SKM-1 (cell line): ENCODE measurements at regions not wholly inside any gene's neighbourhood (a gene's known extent, or its start where the extent isn't known, plus 50 kb on each side); places are given as distances from the start of the nearest gene placed in this dataset.

Experiments
- DNase-seq: peaks from one replicate; lab custom pipeline; 2025; ENCODE audit not compliant: unreplicated experiment; lab: John Stamatoyannopoulos, UW

DNA sequence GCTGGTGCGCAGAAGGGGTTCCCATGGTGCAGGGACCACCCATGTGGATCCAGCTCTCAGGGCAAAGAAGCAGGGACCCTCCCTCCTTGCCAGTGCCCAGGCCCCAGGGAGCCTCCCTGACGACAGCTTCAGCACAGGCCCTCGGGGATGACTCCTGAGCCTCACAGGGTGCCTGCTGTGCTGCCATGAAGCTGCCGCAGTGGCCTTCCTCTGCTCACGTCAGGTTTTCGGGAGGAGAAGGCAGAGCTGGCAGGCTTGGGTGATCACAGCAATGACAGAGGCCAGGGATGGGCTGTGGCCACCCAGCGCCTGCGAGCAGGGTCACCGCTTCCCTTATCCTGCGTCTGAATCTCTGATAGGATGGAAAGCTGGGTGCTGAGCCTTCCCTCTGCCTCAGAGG, 276.2 kb downstream of the BRD1 start:
- no peak for DNase-seq

DNA sequence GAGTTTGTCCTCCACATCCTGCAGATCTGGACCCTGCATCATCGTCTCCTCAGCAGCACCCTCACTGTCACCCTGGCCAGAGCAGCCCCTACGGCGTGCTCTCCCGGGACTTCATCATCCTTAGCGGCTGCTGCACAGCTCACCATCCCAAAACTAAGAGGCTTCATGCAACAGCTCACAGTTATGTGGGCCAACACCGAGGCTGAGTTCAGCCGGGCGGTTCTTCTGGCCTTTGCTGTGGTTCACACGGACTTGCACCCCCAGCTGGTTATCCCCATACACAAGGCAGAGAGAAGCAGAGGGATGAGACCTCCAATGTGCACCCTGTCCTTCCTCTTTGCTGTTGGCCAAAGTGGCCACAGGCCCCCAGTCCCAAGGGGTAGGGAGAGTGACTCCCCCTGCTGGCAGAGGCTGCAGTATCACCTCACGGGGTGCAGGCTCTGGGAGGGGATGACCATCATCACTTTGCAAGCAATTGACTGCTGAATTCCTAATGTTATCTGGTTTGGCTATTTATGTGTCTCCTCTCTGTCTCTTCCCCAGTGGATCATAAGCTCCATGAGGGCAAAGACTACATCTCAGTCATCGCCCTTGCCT, 276.8 kb downstream of the BRD1 start:
- DNase-seq = no peak

DNA sequence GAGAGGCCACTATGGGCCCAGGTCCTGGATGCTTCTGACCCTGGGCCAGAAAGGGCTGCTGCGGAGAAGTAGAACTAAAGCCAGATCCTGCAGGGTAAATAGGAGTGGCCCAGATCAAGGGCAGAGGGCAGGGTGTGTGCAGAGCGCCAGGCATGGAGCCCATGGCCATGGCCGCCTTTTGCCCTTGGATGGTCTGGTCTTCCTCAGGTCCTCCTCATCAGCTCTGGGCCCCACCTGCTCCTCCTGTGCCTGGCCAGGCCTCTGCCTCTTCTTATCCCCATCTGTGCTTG, 277.6 kb downstream of the BRD1 start:
- no peak for DNase-seq

DNA sequence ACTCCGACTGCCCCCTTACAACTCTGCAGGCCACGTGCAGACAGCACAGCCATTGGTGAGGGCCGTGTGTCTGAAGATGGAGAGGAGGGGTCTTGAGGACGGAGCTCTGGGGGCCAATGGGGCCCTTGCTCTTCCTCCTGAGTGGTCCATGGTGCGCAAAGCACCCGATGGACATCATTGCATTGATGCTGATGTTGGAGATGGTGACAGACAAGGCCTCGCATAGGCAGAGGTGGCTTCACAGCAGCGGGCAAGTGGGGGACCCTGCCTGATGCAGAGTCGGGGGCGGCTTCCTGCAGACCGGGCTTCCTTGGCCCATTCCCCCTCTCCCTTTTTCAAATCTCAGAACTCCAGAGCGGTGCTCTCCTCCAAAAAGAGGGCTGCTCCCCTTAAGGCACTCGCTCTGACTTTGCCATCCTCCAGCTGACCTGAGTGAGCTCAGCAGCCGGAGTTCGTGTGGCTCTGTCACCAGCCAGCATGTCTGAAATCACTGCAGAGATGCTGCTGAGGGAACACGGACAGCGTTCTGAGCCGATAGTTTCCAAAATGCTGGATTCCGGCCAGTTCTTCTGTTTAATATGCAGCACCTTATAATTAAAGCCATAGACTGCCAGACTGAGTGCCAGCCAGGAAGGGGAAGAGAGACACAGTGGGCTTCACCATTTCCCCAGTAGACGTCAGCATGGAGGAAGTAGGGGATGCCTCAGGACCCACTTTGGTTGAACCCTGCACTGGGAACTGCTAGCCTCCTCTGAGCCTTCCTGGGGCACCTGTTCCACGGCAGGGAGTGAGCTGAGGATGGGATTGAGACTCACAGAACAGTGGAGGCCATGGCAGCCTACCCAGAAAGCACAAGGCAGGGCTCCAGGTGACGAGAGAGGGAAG, 278.2 kb downstream of the BRD1 start:
- DNase-seq = no peak

DNA sequence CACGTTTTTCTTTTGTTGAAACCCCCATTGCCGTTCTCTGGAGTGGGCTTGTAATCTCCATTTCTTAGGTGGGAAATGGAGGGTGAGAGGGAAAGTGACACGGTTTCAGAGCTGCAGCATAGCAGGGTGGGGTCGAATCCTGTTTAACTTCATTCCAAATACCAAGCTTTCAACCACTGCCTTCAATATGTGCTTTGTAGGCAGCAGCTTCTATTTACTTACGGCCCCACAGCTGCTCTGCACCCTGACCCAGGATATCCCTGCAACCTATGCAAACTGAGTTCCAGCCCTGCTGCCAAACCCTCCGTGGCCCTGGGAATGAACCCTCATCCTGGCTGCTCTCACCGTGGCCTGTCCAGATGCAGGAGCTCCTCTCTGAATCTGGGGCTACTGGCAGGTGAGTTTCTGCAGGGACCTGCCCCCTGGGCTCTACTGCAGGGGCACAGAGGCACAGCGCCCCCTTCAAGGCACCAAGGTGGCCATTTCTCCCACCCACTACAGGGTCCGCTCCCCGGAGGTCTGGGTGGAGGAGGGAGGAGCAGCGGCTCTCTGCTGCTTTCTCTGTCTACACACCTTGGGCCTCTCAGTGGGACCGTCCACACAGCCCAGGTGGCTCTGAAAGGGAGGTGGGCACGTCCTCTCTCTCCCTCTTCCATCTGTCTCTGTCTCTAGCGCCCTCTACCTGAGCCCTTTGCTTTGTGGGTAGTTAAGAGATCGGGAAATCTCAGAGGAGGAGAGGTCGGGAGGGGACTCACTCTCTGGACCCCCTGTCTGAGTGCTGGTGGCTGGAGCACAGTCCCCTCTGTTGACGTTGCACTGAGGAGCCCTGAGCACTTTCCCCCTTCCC, 279.1 kb downstream of the BRD1 start:
- no peak for DNase-seq

DNA sequence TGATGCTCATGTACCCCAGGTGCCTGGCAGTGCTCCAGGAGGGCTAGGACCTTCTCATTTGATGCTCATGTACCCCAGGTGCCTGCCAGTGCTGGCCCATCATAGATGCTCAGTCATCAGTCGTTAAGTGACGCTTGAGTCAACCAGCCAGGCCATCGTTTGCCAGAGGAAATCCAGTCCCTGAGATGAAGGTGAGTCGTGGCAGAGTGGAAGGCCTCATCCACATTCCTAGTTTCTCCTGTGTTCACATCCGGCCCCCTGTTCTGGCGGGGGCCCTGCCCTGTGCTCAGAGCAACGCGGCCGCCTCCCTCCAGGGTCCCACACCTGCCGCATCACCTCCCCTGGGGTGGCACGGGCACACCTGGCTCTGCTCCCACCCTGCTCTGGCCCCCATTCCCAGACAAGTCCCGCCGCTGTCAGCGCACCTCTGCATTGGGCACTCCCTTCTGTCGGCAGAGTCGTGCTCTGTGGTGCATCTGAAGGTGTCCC, 279.9 kb downstream of the BRD1 start:
- DNase-seq = no peak

DNA sequence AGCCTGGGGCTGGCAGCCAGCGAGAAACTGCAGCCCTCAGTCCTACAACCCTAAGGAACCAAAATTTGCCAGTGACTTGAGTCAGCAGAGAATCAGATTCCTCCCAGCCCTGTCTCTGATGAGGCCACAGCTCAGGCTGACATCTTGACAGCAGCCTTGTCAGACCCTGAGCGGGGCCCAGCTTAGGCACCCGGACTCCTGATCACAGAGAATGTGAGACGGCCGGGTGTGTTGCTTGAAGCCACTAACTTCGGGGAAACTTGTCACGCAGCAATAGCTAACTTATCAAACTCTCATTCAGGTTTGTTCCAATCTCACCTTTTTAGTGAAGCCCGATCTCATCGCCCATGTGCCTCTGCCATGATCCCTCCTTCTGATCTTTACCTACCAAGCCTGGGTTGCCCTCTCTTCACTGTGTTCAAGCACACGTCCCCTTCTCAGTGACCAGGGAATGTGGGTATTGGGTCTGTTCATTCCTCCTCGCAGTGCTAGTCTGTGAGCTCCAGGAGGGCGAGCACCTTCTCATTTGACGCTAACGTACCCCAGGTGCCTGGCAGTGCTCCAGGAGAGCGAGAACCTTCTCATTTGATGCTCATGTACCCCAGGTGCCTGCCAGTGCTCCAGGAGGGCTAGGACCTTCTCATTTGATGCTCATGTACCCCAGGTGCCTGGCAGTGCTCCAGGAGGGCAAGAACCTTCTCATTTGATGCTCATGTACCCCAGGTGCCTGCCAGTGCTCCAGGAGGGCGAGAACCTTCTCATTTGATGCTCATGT, 280.7 kb downstream of the BRD1 start:
- DNase-seq = no peak

DNA sequence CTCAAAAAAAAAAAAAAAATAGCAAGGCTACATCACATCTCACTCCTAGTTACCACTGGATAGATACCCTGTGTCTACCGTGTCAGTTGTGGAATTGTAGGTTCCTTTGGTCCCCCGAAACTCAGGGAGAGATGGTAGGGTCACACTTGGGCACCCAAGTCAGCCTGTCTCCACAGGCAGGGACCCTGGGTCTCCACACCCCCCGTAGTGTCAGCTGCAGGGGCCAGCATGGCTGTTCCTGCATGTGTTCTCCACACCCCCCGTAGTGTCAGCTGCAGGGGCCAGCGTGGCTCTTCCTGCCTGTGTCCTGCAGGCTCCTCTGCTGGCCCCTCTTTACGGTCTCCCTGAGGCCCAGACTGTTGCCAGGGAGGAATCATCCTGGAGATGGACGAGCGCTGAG, 282.1 kb downstream of the BRD1 start:
- no peak for DNase-seq

DNA sequence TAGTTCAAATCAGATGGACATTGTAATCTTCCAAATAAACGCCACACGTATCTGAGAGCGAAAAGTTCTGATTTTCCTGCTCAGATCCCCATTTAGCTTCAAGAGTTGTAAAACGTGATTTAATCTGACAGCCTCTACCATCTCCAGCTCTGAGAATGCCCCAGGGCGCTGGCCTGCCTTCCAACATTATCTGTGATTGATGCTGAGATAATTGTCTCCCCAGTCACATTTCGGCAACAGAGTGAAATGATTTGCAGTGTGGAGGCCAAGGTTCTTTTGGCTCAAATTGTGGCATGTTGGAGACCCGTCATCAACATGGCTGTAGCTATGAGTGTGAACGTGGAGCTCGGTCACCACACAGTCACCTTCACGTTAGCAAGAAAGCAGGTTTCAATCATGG, 283.4 kb downstream of the BRD1 start:
- DNase-seq = no peak

DNA sequence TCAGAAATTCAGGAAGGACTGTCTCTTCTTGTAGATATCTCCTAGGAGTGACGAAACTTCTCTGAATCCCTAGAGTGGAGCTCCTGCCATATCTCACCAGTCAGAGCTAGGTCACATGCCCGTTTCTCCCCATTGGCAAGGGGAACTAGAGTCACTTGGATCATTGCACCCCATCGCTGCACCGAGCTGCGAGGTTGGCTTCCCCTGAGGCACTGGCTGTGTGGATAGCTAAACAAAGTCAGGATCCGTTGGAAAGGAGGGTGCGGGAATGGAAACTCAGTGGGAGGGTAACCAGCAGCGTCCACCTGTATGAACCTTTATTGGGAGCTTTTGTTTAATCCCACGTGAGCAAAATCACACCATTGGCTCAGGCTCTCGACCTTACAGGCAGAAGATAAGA, 283.8 kb downstream of the BRD1 start:
- no peak for DNase-seq

DNA sequence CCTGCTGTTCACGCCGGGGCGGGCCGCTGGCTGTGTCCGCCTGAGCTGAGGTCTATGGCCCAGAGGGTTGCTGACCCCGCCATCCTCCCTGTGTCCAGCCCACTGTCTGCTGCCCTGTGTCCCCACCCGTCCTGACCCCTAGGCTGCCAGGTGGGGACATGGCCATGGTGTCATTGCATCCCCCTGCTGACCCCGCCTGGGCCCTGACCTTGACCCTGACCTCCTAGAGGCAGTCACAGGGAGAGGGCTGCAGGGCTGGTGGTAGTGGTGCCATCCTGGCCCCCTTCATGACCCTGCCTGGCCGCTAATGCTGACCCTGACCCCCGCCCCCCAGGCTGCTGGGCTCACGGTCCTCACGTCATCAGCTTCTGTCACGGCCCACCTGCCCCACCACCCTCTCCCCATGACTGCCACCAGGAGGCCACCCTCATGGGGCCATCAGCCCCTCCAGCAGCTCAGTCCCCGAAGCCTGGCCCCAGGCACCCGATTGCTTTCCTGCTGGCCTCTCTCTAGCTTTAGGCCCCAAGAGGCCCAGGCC, 285.9 kb downstream of the BRD1 start:
- no peak for DNase-seq

DNA sequence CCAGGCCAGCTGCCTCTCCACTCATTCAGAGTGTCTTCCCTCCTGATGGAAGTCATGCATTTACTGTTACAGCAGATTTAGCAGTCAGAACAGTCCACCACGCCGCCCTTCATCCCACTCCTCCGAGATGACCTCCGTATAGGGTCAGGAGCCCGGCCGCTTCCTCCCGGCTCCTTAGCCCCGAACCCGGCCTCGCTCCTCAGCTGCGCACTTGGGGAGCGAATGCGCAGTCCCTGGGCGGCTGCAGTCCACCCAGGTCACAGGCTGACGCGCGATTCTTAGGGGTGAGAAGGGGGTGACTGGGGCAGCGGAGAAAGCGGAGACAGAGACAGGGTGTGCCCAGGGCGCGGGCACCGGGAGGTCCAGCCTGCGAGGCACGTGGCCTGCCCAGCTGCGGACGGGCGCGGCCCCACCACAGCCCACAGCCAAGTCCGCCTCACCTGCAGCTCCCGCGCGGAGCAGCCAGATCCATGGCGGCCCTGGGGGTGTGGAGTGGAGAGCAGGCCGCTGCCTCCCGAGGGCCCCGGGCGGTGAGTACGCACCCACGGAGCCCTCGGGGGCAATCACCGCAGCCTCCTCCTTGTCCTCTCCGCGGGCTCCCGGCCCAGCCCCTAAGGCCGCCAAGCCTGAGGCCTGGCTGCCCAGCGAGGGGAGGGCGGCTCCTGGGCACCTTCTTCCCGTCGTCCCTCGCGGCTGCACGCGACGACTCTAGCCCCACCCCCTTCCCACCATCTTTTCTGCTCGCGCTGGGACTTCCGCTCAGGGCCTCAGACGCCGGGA, 286.6 kb downstream of the BRD1 start:
- no peak for DNase-seq

DNA sequence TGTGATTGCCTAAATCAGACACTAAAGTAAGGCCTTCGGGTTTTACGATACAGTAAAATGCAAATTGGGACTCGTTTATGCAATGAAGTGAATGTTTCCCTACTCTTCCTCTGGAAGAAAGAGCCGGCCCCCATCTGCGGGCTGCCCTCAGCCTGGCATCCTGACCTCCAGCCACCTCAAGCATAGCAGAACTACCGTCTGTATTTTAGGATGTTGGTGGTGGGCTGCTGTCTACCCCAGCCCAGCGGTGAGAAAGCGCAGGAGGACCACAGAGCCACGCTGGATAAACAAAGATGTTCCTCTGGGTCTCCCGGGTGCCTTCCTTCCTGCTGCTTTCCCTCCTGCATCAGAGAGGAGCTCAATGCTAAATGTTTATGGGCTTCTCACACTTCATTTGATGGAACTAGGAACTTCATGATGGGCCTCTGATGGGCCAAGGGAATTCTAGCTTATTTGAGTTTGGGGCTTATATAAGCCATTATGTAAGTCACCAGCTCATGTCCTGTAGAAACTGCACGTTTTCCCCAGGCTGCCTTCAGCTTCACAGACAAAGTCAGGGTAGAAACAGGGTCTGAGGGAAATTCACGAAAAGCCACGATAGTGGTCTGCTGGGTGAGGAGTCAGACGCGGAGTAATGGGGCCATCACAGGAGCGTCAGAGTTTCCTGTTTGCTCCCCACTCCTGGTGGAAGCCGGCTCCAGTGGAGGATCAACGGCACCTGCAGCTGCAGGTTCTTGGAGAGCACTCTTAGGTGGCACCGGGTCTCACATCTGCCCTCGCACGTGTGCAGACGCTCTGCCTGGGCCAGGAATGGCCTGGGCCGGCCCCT, 287.4 kb downstream of the BRD1 start:
- DNase-seq = no peak

DNA sequence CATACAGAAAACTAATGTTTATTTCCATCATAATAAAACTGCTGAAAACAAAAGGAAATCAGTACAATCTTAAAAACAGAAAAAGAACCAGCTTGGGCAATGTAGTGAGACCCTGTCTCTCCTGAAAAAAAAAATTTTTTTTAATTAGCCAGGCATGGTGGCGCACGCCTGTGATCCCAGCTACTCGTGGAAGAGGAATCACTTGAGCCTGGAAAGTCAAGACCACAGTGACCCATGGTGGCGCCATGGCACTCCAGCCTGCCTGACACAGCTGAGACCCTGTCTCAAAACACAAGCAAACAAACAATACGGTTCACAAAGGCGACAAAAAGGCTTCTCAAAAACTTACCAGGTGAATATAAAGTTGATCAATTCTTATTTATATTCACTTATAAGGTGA, 289.7 kb downstream of the BRD1 start:
- no peak for DNase-seq

DNA sequence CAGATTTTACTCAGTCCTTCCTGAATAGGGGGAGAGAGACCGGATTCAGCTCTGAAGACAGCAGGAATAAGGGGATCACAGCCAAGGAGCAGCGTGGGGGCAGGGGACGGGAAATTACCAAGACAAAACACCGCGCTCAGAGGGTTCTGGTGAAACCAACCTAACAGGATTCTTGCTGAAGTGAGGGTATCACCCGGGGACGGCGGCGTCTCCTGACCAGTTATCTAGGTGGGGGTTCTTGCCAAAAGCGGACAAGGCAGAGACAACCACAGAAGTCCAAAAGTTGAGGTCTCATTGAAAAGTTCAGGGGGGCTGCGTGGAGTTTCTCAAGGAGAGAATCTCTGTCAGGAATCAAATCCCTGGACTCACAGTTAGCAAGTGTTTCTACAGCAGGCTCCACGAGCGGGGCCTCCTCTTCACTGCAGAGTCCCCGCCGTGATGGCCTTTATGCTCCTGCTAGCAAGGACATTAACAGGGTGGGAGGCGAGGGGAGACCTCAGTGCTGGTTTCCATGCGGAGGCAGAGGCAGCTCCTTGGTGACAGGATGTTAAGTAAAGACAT, 291.0 kb downstream of the BRD1 start:
- DNase-seq = no peak

DNA sequence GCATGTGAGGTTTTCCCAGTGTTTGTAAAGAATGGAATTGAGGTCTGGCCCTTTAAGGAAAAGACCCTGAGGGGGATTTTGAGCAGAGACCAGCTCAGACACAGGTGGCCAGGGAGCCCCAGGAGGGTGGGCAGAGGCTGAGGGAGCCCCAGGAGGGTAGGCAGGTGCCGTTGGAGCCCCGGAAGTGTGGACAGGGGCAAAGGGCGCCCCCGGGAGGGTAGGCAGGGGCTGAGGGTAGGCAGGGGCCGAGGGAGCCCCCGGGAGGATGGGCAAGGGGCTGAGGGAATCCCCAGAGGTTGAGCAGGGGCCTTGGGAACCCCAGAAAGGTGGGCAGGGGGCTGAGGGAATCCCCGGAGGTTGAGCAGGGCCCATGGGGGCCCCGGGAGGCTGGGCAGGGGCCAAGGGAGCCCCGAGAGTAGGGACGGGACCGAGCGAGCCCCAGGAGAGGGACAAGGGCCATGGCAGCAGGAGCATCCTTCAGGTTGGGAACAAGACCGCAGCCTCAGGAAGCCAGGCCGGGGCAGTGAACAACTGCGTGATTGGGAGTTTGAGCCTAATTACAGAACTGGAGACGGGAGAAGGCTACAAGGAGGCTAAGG, 292.0 kb downstream of the BRD1 start:
- no peak for DNase-seq

DNA sequence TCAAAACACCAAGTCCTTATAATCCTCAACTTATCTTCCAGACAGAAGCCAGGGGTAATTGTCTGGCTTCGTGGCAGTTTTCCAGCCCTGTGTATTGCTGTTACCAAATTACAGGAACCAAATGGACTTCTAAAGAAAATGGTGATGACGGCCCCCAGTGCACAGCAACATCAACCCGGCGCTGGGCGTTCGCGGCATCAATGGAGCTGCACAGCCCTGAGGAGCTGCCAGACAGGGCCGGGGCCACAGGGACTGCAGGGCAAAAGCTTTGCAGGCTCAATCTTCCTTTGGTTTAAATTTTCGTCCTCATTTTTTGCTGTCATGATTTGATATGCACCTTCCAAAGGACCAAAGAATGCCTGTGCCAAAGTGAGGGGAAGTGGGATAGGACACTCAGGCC, 292.5 kb downstream of the BRD1 start:
- no peak for DNase-seq

DNA sequence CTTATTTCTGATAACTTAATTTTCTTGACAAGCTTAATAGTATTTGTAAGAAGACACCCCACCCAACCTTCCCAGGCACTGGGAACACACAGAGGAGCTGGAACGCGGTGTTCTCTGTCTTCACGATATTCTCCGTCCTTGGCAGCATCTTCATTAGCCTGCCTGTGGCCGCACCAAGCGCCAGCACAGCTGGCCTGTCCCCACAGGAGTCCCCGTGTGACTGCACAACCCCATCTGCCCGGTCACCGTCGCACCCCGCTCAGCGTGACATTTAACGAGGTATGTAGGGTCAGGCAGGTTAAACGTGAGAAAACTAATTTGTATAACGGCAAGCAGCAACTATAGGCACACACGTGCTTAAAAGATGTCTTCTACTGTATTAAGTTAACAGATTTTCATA, 293.3 kb downstream of the BRD1 start:
- no peak for DNase-seq

DNA sequence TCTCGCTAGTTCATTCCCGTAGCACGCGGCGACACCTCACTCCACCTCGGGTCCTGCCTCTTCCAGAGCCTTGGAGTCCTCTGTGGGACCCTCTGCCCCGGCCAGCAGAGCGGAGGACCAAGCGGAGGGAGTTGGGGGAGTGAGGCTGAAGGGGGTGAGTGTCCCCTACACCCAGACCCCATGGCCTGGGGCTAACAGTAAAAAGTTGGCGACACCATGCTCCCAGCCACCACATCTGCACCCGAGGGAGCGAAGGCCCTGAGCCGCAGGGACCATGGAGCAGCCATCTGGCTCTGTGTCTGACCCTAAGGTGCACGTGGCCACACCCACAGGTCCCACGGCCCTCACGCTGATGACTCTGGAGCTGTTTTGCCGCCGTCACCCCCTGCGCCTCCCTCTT, 293.8 kb downstream of the BRD1 start:
- no peak for DNase-seq
